ENCODE measurements at regions not wholly inside any gene's neighbourhood (a gene's known extent, or its start where the extent isn't known, plus 50 kb on each side); places are given as distances from the start of the nearest gene placed in this dataset.

DNA sequence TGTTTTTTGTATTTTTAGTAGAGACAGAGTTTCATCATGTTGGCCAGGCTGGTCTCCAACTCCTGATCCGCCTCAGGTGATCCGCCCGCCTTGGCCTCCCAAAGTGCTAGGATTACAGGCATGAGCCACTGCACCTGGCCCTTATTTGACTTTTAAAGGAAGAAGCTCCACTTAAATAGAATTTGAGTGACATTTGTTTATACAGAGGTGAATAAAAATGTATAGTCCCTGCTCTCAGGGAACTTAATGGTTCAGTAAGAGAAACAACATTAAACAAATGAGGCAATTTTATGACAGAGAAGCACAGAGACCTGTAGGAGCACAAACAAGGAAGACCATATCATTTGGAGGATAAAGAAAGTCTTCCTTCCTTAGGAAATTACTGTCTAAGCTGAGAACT is 65.7 kb downstream of the C9orf152 start:
- Mint-ChIP-seq H3K9me3 (ENCODE audit: insufficient read depth) (no peaks in the 10 kb centered on the region), H3K4me3 (peak overlapping the region; percentile 60), H3K27me3 (no peaks in the 10 kb centered on the region), H3K4me1 (peaks cover 88% of the 10 kb centered on the region), H3K27ac (peak overlapping the region; percentile 33)
- peaks cover 17 to 46% of the 10 kb centered on the region in 2 experiments for H3K36me3 ChIP-seq (replicated peaks in 1 of 2; ENCODE audit: control extremely low read depth in 1 of 2, control insufficient read depth in 1 of 2, extremely low read depth in 1 of 2, insufficient read depth in 2 of 2, low read length in 1 of 2)
- peak overlapping the region; percentile 60 for H3K9ac ChIP-seq (ENCODE audit: low read length)
- peaks cover 65 to 73% of the 10 kb centered on the region in 2 donors for H3K4me1 ChIP-seq (ENCODE audit: control insufficient read depth in 2 of 2, insufficient read depth in 2 of 2, low read length in 2 of 2)
- TF ChIP-seq EZH2 (IDR thresholded peaks at IDR 0.05; ENCODE audit: borderline replicate concordance, insufficient read depth, low read depth, low read length, poor library complexity, severe bottlenecking) = no peak
- TF ChIP-seq, protein P1, sequence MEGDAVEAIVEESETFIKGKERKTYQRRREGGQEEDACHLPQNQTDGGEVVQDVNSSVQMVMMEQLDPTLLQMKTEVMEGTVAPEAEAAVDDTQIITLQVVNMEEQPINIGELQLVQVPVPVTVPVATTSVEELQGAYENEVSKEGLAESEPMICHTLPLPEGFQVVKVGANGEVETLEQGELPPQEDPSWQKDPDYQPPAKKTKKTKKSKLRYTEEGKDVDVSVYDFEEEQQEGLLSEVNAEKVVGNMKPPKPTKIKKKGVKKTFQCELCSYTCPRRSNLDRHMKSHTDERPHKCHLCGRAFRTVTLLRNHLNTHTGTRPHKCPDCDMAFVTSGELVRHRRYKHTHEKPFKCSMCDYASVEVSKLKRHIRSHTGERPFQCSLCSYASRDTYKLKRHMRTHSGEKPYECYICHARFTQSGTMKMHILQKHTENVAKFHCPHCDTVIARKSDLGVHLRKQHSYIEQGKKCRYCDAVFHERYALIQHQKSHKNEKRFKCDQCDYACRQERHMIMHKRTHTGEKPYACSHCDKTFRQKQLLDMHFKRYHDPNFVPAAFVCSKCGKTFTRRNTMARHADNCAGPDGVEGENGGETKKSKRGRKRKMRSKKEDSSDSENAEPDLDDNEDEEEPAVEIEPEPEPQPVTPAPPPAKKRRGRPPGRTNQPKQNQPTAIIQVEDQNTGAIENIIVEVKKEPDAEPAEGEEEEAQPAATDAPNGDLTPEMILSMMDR (IDR thresholded peaks at IDR 0.05) = no peak
- intact Hi-C loops (cut with micrococcal nuclease) = loop anchor here (2.0 to 10.0 kb wide), 4 partner anchors 13 to 175 kb away; no protein-coding TSS in a partner anchor
- no peak for DNase-seq
- no peaks in the 10 kb centered on the region for H3K27me3 ChIP-seq (replicated peaks in 1 of 4; ENCODE audit: control extremely low read depth in 1 of 4, control insufficient read depth in 3 of 4, insufficient read depth in 4 of 4, low read length in 3 of 4)
- H4K20me1 ChIP-seq (ENCODE audit: control insufficient read depth, insufficient read depth, low read length, poor library complexity, severe bottlenecking) = peaks cover 25% of the 10 kb centered on the region
- H3K4me2 ChIP-seq (replicated peaks; ENCODE audit: low read depth, low read length, poor library complexity, severe bottlenecking) = peak overlapping the region; percentile 75
- peak overlapping the region; percentile 90 to 92 for H3K27ac ChIP-seq (ENCODE audit: low read length in 2 of 2)
- H3K4me3 ChIP-seq (ENCODE audit: control extremely low read depth in 1 of 5, extremely low read depth in 1 of 5, insufficient read depth in 1 of 5, low read depth in 2 of 5, low read length in 4 of 5) = peak overlapping the region in 1 of 5 experiments; percentile 60
- ChIA-PET CTCF (interaction anchor here (0.7 to 4.5 kb wide), 8 partner anchors 9 to 239 kb away, joined by 3 to 33 read pairs (median 4); no protein-coding TSS in a partner anchor), POLR2A (interaction anchor here (0.6 to 0.7 kb wide), 2 partner anchors 92 to 174 kb away, joined by 3 read pairs; no protein-coding TSS in a partner anchor)
- no peak for ATAC-seq (ENCODE audit: low read depth)
- H2AFZ ChIP-seq (ENCODE audit: insufficient read depth, low read depth, low read length, poor library complexity, severe bottlenecking) = no peak overlapping the region
- H3K79me2 ChIP-seq (ENCODE audit: control insufficient read depth, insufficient read depth, low read length) = peaks cover 92% of the 10 kb centered on the region
- WGBS (ENCODE audit: insufficient coverage) = 89% methylated on average over 3 of the region's 3 CpGs
- no peaks in the 10 kb centered on the region for H3K9me3 ChIP-seq (ENCODE audit: control extremely low read depth in 1 of 3, control insufficient read depth in 2 of 3, insufficient read depth in 1 of 3, low read length in 2 of 3)

DNA sequence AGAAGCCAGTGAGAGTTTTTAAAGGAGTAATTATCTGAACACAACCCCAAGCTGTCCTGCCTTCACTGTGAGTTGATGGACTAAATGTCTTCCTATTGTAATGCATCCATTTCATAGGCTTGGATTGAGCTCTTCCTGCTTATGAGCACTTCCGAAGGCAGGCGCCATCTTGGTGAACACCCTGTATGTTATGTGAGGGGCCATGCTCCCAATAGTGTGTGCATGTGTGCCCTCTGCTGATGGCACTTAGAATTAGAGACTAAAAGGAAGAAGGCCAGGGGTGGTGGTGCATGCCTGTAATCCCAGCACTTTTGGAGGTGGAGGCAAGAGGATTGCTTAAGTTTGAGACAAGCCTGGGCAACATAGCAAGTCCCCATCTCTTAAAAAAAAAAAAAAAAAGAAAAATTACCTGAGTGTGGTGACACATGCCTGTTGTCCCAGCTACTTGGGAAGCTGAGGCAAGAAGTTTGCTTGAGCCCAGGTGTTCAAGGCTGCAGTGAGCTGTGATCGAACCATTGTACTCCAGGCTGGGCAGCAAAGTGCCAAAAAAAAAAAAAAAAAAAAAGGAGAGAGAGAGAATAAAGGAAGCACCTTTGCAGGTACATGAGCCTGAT is 65.0 kb downstream of the C9orf152 start:
- POLR2A ChIA-PET = interaction anchor here (0.7 kb wide), 2 partner anchors 19 to 93 kb away, joined by 3 to 4 read pairs; no protein-coding TSS in a partner anchor
- CTCF ChIA-PET = interaction anchor here (0.8 to 4.5 kb wide), 9 partner anchors 9 to 240 kb away, joined by 3 to 33 read pairs (median 8); no protein-coding TSS in a partner anchor
- H3K4me3 Mint-ChIP-seq = peak overlapping the region; percentile 79

More for the DNA sequence above, 65.0 kb downstream of the C9orf152 start:
- Mint-ChIP-seq H3K9me3 (ENCODE audit: insufficient read depth) (no peaks in the 10 kb centered on the region), H3K27ac (peak overlapping the region; percentile 86), H3K4me1 (peaks cover 89% of the 10 kb centered on the region), H3K27me3 (no peaks in the 10 kb centered on the region)
- H3K9me3 ChIP-seq (ENCODE audit: control extremely low read depth in 1 of 3, control insufficient read depth in 2 of 3, insufficient read depth in 1 of 3, low read length in 2 of 3) = no peaks in the 10 kb centered on the region
- intact Hi-C loops (cut with micrococcal nuclease) = loop anchor here (2.0 to 10.0 kb wide), 4 partner anchors 14 to 176 kb away; no protein-coding TSS in a partner anchor
- no peak for TF ChIP-seq EZH2 (IDR thresholded peaks at IDR 0.05; ENCODE audit: borderline replicate concordance, insufficient read depth, low read depth, low read length, poor library complexity, severe bottlenecking)
- TF ChIP-seq, protein P1 (IDR thresholded peaks at IDR 0.05) = no peak
- peak overlapping the region; percentile 60 for H3K9ac ChIP-seq (ENCODE audit: low read length)
- H3K79me2 ChIP-seq (ENCODE audit: control insufficient read depth, insufficient read depth, low read length) = peaks cover 92% of the 10 kb centered on the region
- H3K27me3 ChIP-seq (replicated peaks in 1 of 4; ENCODE audit: control extremely low read depth in 1 of 4, control insufficient read depth in 3 of 4, insufficient read depth in 4 of 4, low read length in 3 of 4) = no peaks in the 10 kb centered on the region
- no peak overlapping the region for H2AFZ ChIP-seq (ENCODE audit: insufficient read depth, low read depth, low read length, poor library complexity, severe bottlenecking)
- peaks cover 18% of the 10 kb centered on the region for H4K20me1 ChIP-seq (ENCODE audit: control insufficient read depth, insufficient read depth, low read length, poor library complexity, severe bottlenecking)
- H3K4me1 ChIP-seq (ENCODE audit: control insufficient read depth in 2 of 2, insufficient read depth in 2 of 2, low read length in 2 of 2) = peaks cover 73 to 80% of the 10 kb centered on the region in 2 donors
- 87% methylated on average over 2 of the region's 3 CpGs for WGBS (ENCODE audit: insufficient coverage)
- peak overlapping the region; percentile 75 for H3K4me2 ChIP-seq (replicated peaks; ENCODE audit: low read depth, low read length, poor library complexity, severe bottlenecking)
- peak overlapping the region in 3 of 5 experiments; percentile 30 to 60 (median 37) for H3K4me3 ChIP-seq (ENCODE audit: control extremely low read depth in 1 of 5, extremely low read depth in 1 of 5, insufficient read depth in 1 of 5, low read depth in 2 of 5, low read length in 4 of 5)
- ATAC-seq (ENCODE audit: low read depth) (no peak), DNase-seq (no peak)
- H3K36me3 ChIP-seq (replicated peaks in 1 of 2; ENCODE audit: control extremely low read depth in 1 of 2, control insufficient read depth in 1 of 2, extremely low read depth in 1 of 2, insufficient read depth in 2 of 2, low read length in 1 of 2) = peaks cover 17 to 39% of the 10 kb centered on the region in 2 experiments
- peak overlapping the region; percentile 90 to 92 for H3K27ac ChIP-seq (ENCODE audit: low read length in 2 of 2)

Data from B cell (primary cell).